SK-N-MC (cell line): ENCODE measurements at regions not wholly inside any gene's neighbourhood (a gene's known extent, or its start where the extent isn't known, plus 50 kb on each side); places are given as distances from the start of the nearest gene placed in this dataset.

ENCODE experiments used
- EZH2 ChIP-seq: fragments of 200-600 bp; sonication (generic); IDR thresholded peaks from one replicate; pipeline ENCODE4 v1.6.1; 2017; ENCODE audit warnings: antibody characterized with exemption
- FOXP2 ChIP-seq: optimal IDR thresholded peaks from 2 replicates; pipeline ENCODE3; 2011; ENCODE audit warnings: mild to moderate bottlenecking, moderate library complexity; ENCODE audit not compliant: insufficient read depth; ENCODE audit errors: extremely low read length, control extremely low read depth
- POLR2AphosphoS5 ChIP-seq: IDR thresholded peaks from 2 replicates; pipeline ENCODE4 v1.6.1; 2012; ENCODE audit warnings: mild to moderate bottlenecking, low read depth, low read length, borderline replicate concordance

DNA sequence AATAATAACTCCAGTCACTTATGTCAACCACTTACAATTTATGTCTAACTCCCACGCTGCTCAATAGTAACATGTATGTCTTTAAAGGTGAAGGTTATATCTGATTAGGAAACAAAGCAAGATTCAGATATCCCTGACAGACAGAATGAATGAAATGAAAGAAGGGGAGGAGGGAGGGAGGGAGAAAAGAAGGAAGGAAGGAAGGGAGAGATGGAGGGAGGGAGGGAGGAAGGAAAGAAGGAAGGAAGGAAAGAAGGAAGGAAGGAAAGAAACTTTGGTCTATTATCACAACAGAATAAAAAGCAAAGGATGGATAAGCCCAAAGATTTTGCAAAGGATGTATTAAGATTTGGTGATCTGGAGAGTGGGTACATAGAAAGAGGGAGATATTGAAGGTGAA lies 433.3 kb downstream of the PRKD1 start:
- no peak for TF ChIP-seq EZH2
- TF ChIP-seq POLR2AphosphoS5: no peak
- TF ChIP-seq FOXP2: no peak
